ENCODE measurements at regions not wholly inside any gene's neighbourhood (a gene's known extent, or its start where the extent isn't known, plus 50 kb on each side); places are given as distances from the start of the nearest gene placed in this dataset.
"Not testable (repeated sequence)": the region's sequence is repeated elsewhere in the genome, so short reads cannot be mapped to it uniquely, and the experiment has no call there.

DNA sequence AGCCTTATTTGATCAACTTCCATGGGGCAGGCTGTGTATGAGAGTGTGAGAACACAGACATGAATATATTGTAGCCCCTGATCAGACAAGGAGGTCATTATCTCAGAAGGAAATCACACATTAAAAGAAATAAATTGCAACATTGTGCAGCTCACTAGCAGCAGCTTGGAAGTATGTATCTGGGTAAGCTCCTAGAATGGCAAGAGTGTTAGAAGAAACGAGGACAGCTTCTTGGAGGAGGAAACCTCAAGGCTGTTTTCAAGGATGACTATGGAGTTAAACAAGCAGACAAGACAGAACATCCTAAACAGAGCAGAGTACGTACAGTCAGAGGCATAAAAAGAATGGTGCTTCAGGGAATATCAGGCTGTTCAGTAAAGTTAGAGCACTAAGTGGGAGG lies 511.0 kb downstream of the SLCO4C1 start:
- no peaks in the 10 kb centered on the region for H3K4me1 Mint-ChIP-seq (ENCODE audit: unreplicated experiment)
- H3K27ac Mint-ChIP-seq (ENCODE audit: unreplicated experiment): no peak overlapping the region
- no peaks in the 10 kb centered on the region for H3K36me3 Mint-ChIP-seq (ENCODE audit: unreplicated experiment)
- H3K4me3 Mint-ChIP-seq (ENCODE audit: unreplicated experiment): no peak overlapping the region
- no peak for DNase-seq (ENCODE audit: extremely low spot score, unreplicated experiment)
- H3K27me3 Mint-ChIP-seq (ENCODE audit: unreplicated experiment): no peaks in the 10 kb centered on the region
- TF ChIP-seq, protein P1, sequence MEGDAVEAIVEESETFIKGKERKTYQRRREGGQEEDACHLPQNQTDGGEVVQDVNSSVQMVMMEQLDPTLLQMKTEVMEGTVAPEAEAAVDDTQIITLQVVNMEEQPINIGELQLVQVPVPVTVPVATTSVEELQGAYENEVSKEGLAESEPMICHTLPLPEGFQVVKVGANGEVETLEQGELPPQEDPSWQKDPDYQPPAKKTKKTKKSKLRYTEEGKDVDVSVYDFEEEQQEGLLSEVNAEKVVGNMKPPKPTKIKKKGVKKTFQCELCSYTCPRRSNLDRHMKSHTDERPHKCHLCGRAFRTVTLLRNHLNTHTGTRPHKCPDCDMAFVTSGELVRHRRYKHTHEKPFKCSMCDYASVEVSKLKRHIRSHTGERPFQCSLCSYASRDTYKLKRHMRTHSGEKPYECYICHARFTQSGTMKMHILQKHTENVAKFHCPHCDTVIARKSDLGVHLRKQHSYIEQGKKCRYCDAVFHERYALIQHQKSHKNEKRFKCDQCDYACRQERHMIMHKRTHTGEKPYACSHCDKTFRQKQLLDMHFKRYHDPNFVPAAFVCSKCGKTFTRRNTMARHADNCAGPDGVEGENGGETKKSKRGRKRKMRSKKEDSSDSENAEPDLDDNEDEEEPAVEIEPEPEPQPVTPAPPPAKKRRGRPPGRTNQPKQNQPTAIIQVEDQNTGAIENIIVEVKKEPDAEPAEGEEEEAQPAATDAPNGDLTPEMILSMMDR (IDR thresholded peaks at IDR 0.05): no peak
- no peaks in the 10 kb centered on the region for H3K9me3 Mint-ChIP-seq (ENCODE audit: unreplicated experiment)

DNA sequence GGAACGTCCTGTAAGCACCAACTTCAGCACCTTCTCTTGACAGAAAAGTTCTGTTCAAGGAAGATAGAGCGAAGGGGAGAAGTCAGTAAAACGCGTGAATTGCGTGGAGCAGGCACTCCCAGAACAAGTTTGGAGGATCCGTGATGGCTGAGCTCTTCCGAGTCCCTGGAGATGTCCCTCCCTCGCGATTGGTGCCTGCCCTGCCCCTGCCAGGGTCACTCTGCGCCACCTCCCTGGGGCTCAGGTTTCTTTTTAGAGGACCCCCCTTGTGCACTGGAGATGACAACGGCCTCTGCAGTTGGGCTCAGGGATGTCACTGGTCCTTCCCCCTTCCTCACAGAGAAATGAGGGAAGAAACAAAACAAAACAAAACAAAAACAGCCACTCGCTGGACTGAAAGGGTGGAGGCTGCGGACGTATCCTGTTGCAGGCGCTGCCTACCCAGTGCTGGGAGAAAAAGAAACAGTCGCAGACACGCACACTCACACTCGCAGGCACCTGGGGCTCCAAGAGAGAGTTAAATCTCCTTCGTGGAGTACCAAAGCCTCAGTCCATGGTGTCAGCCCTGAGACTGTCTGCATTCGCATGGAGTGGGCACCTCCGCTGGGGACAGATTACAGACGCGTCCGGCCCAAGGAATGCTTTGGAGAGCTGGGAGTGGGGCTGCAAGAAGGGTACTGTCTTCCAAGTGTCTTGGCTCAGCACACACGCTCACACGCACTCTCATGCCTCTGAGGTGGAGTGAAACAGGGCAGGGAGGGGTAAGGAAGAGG lies 512.7 kb downstream of the SLCO4C1 start:
- Mint-ChIP-seq H3K36me3 (ENCODE audit: unreplicated experiment) (no peaks in the 10 kb centered on the region), H3K27me3 (ENCODE audit: unreplicated experiment) (no peaks in the 10 kb centered on the region), H3K4me1 (ENCODE audit: unreplicated experiment) (no peaks in the 10 kb centered on the region), H3K27ac (ENCODE audit: unreplicated experiment) (no peak overlapping the region), H3K9me3 (ENCODE audit: unreplicated experiment) (no peaks in the 10 kb centered on the region), H3K4me3 (ENCODE audit: unreplicated experiment) (no peak overlapping the region)
- DNase-seq (ENCODE audit: extremely low spot score, unreplicated experiment): no peak
- TF ChIP-seq, protein P1 (IDR thresholded peaks at IDR 0.05): no peak

DNA sequence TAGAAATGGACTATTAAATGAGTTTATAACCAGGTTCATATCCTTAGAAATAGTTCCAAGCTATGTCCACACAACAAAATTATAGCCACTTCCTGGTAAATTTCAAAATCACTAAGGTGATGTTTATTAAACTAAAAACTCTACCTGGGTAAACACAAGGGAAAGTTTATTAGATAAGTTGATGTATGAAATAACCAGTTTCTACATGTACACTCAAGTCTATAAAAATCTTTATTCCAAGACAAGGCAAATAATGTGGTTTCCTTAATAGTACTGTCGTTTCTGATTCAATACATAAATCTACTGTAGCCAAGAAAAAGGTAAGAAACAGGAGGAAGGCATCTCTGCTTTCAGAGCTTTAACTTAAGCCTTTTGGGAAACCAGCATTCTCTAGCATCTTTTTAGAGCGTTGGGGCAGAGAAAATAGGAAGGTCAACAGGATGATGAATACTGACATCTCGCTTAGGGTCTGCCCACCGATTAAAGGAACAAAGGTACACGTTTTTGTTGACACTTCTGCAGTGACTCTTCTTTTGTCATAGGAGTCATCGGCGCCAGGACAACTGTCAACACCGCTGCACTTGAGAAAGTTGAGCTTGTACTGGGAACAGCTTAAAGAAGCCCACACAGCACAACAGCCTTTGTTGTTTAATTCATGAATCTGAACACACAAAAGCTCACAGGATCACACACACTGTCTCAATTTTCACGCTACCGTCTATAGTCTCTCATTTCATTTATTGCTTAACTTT lies 513.6 kb downstream of the SLCO4C1 start:
- no peak for DNase-seq (ENCODE audit: extremely low spot score, unreplicated experiment)
- Mint-ChIP-seq H3K9me3 (ENCODE audit: unreplicated experiment) (no peaks in the 10 kb centered on the region), H3K27ac (ENCODE audit: unreplicated experiment) (no peak overlapping the region), H3K27me3 (ENCODE audit: unreplicated experiment) (no peaks in the 10 kb centered on the region), H3K4me3 (ENCODE audit: unreplicated experiment) (no peak overlapping the region), H3K4me1 (ENCODE audit: unreplicated experiment) (no peaks in the 10 kb centered on the region), H3K36me3 (ENCODE audit: unreplicated experiment) (no peaks in the 10 kb centered on the region)
- TF ChIP-seq, protein P1 (IDR thresholded peaks at IDR 0.05): no peak

DNA sequence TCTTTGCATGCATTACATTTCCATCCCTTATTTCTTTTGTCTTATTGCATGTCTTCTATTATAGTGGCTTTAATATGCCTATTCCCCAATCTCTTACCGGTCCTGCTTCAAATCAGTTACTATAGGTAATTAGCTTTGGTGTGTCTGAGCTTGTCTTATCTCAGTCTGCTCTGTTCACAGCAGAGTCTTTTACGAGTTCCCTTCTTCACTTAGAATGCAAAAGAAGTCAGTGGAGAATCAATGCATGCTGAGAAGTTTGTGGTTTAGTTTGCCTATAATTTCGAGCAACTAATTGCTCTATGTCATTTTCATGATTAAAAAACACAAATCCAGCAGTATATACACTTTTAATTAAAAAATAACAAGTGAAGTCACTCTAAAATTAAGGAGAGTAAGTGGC lies 545.0 kb downstream of the SLCO4C1 start:
- no peak overlapping the region for H3K4me3 Mint-ChIP-seq (ENCODE audit: unreplicated experiment)
- no peaks in the 10 kb centered on the region for H3K27me3 Mint-ChIP-seq (ENCODE audit: unreplicated experiment)

DNA sequence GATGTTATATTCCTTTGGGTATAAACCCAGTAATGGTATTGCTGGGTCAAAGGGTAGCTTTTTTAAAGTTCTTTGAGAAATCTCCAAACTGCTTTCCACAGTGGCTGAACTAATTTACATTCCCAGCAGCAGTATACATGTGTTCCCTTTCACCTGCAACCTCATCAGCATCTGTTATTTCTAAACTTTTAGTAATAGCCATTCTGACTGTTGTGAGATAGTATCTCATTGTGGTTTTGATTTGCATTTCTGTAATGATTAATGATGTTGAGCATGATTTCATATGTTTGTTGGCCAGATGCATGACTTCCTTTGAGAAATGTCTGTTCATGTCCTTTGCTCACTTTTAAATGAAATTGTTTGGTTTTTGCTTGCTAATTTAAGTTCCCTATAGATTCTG lies 553.1 kb downstream of the SLCO4C1 start:
- H3K4me1 Mint-ChIP-seq (ENCODE audit: unreplicated experiment); H3K27me3 Mint-ChIP-seq (ENCODE audit: unreplicated experiment); H3K27ac Mint-ChIP-seq (ENCODE audit: unreplicated experiment); H3K9me3 Mint-ChIP-seq (ENCODE audit: unreplicated experiment); DNase-seq (ENCODE audit: extremely low spot score, unreplicated experiment); H3K36me3 Mint-ChIP-seq (ENCODE audit: unreplicated experiment); H3K4me3 Mint-ChIP-seq (ENCODE audit: unreplicated experiment): not testable (repeated sequence)

More for the DNA sequence above, 545.0 kb downstream of the SLCO4C1 start:
- no peaks in the 10 kb centered on the region for H3K9me3 Mint-ChIP-seq (ENCODE audit: unreplicated experiment)
- TF ChIP-seq, protein P1 (IDR thresholded peaks at IDR 0.05): no peak
- H3K27ac Mint-ChIP-seq (ENCODE audit: unreplicated experiment): no peak overlapping the region
- no peaks in the 10 kb centered on the region for H3K36me3 Mint-ChIP-seq (ENCODE audit: unreplicated experiment)
- DNase-seq (ENCODE audit: extremely low spot score, unreplicated experiment): no peak
- H3K4me1 Mint-ChIP-seq (ENCODE audit: unreplicated experiment): no peaks in the 10 kb centered on the region

Data from osteocyte (in vitro differentiated cells).